GM12872 (cell line): ENCODE measurements at regions not wholly inside any gene's neighbourhood (a gene's known extent, or its start where the extent isn't known, plus 50 kb on each side); places are given as distances from the start of the nearest gene placed in this dataset.

Source experiments
- TF ChIP-seq, protein P1 (sequence below): IDR thresholded peaks from 3 replicates; pipeline ENCODE4 v1.5.1; 2011; ENCODE audit warnings: low read depth, mild to moderate bottlenecking, low read length, moderate library complexity; ENCODE audit not compliant: insufficient read depth

DNA sequence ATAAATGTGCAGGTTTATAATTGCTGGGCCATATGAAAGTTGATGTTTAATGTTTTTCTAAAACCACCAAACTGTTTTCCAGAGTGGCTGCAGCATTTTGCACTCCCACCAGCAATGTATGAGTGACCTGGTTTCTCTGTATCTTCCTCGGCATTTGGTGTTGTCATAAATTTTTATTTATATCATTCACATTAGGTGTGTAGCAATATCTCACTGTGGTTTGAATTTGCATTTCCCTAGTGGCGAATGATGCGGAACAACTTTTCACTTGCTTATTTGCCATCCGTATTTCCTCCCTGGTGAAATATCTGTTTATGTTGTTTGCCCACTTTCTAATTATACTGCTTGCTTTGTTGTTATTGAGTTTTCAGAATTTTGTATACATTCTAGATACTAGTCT lies 295.7 kb upstream of the TUT7 start:
- TF ChIP-seq, protein P1, sequence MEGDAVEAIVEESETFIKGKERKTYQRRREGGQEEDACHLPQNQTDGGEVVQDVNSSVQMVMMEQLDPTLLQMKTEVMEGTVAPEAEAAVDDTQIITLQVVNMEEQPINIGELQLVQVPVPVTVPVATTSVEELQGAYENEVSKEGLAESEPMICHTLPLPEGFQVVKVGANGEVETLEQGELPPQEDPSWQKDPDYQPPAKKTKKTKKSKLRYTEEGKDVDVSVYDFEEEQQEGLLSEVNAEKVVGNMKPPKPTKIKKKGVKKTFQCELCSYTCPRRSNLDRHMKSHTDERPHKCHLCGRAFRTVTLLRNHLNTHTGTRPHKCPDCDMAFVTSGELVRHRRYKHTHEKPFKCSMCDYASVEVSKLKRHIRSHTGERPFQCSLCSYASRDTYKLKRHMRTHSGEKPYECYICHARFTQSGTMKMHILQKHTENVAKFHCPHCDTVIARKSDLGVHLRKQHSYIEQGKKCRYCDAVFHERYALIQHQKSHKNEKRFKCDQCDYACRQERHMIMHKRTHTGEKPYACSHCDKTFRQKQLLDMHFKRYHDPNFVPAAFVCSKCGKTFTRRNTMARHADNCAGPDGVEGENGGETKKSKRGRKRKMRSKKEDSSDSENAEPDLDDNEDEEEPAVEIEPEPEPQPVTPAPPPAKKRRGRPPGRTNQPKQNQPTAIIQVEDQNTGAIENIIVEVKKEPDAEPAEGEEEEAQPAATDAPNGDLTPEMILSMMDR, result no peak

DNA sequence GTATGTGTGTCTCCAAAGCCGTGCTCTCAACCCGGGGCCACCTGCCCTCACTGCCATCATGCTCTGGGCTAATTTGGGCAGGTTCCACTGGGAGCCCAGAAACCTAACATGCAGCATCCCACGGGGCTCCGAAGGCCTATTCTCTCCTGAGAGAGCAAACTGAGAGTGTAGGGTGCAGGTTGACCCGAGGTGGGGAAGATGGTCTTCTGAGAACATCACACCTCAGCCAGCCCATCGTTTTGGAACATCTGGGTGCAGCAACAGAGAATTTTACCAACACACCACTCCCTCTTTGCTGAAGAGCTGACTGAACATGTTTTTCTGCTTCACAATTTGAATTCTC lies 294.6 kb upstream of the TUT7 start:
- TF ChIP-seq, protein P1, result no peak

DNA sequence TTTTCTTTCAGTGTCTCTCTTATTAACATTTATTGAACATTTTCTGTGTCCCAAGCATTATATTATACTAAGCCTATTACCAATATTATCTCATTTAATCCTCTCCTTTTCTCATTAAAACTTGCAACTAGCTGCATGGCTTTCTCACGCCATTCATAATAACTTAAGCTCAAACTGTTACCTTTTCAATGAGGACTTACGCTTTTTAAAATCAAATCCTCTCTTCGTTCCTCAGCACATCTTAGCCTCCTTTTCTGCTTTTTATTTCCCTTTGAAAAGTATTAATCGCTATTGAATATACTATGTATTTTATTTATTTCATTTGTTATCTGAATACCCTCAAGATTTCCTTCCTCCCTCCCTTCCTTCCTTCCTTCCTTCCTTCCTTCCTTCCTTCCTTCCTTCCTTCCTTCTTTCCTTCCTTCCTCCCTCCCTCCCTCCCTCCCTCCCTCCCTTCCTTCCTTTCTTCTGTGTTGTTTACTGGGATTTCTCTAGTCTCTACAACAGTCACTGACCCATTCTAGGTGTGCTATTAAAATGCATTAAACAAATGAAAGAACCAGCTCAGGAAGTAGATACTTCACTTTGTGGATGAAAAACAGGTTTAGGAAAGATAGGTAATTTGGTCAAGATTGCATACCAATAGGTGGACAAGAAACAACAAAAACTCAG lies 294.1 kb upstream of the TUT7 start:
- TF ChIP-seq, protein P1, result no peak

DNA sequence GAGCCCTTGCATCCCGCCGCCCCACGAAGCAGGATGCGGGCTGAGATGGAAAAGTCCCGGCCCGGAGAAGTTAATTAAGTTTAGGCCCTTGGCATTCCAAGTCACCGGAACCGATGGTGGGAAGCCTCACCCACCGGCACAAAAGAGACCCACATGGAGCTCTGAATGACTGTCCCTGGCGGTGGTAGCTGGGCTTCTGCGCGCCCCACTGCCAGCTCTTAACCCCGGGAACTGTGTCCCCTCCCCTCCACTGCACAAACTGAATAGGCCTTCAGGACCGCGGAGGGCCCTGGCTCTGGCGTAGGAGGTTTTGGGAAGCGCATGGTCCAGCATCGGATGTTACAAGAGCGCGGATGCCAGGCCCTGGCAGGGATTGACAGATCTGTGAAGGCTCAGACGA lies 291.1 kb upstream of the TUT7 start:
- TF ChIP-seq, protein P1, result no peak

DNA sequence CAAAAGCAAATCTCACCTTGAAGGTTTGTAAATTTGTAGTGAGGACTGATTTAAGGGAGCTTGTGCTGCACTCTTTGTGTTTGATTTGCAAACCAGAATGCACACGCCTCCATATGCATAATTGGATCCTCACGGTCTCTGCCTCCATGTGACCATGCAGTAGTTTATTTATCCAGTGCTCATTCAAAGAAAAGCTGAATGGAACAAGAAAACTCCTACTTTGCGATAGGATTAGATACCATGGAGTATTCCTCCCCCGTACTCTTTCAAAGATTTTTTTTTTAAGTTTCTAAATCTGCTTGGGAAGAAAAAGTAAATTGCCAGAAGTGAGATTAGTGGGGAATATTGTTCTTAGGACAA lies 290.4 kb upstream of the TUT7 start:
- TF ChIP-seq, protein P1, result no peak

DNA sequence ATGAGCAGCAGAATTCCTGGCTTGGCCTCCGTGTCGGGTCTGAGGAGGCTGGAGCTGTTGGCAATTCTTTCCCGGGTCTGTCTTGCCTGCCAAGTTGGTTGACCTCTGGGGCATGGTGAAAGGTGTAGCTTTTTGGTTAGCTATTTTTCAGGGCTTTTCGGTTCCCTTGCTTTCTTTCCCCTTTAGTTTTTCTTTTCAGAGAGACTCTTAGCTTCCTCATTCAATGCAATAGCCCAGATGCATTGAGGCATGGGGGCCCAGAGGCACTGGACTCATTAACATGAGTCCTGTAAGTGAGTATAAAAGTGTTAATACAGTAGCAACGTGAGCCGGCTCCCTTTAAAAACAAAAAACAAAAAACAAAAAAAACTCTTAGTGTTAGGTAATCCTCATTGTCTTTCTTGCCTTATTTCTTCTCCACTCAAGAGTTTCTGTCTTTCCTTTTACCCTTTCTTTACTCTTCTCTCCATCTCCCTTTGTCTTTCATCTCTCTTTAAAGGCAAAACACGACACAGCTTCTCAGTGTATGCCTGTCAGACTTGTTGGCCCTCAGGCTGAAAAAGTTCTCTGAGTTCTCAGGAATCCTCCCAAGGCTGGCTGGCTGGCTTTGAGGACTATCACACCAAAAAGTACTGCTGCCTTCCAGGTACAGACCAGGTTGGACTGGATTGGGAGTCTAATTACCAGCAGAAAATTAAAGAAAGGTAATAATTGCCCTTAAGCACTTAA lies 289.9 kb upstream of the TUT7 start:
- TF ChIP-seq, protein P1, result no peak

DNA sequence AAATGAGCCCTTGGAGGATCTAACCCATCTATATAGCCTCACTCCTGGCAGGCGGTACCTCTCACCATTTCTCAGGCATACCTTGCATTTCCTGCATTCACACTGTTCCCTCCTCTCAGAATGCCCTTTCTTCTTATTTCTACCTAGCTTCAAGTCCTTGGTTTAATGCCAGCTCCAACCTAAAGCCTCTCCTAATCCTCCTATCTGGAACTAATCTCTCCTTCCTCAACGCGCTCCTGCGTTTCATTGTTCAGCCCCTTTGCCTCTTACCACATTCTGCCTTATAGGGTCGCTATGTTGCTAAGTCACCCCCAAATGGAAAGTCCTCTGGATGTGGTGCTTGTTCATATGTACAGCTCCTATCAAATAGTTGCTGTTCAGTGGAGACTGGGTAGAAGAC lies 288.5 kb upstream of the TUT7 start:
- TF ChIP-seq, protein P1, result no peak
